SW480 (cell line): ENCODE measurements at regions not wholly inside any gene's neighbourhood (a gene's known extent, or its start where the extent isn't known, plus 50 kb on each side); places are given as distances from the start of the nearest gene placed in this dataset.

Experiments
- DNase-seq: peaks from one replicate; pipeline ENCODE4 v3.0.0-alpha.2; 2016; ENCODE audit warnings: low spot score

- no peak for DNase-seq
These were observed 493.3 kb downstream of the FAT4 start for GRCh38 chr4:125808022-125808421.

GRCh38 chr4:125808570-125808969, 493.8 kb downstream of the FAT4 start:
- no peak for DNase-seq

GRCh38 chr4:125811892-125812291, 497.1 kb downstream of the FAT4 start:
- no peak for DNase-seq

GRCh38 chr4:125826801-125827695, 512.3 kb downstream of the FAT4 start:
- no peak for DNase-seq

GRCh38 chr4:125827696-125828052, 512.9 kb downstream of the FAT4 start:
- no peak for DNase-seq

- no peak for DNase-seq
These were observed 513.6 kb downstream of the FAT4 start for GRCh38 chr4:125828346-125828745.

- no peak for DNase-seq
These were observed 517.4 kb downstream of the FAT4 start for GRCh38 chr4:125832161-125832560.

GRCh38 chr4:125836597-125837195, 521.9 kb downstream of the FAT4 start:
- DNase-seq: no peak

- DNase-seq: no peak
These were observed 522.9 kb downstream of the FAT4 start for GRCh38 chr4:125837493-125838201.

GRCh38 chr4:125838202-125838601, 523.4 kb downstream of the FAT4 start:
- no peak for DNase-seq

- no peak for DNase-seq
These were observed 524.2 kb downstream of the FAT4 start for GRCh38 chr4:125838924-125839323.

- no peak for DNase-seq
These were observed 529.2 kb downstream of the FAT4 start for GRCh38 chr4:125843947-125844346.

GRCh38 chr4:125847518-125847917, 532.8 kb downstream of the FAT4 start:
- DNase-seq: no peak

GRCh38 chr4:125849869-125850268, 535.1 kb downstream of the FAT4 start:
- DNase-seq: no peak

GRCh38 chr4:125891597-125892258, 577.0 kb downstream of the FAT4 start:
- no peak for DNase-seq

- DNase-seq: no peak
These were observed 590.0 kb downstream of the FAT4 start for GRCh38 chr4:125904802-125905201.

- DNase-seq: no peak
These were observed 596.3 kb downstream of the FAT4 start for GRCh38 chr4:125911058-125911457.

GRCh38 chr4:125911481-125911880, 596.7 kb downstream of the FAT4 start:
- no peak for DNase-seq

GRCh38 chr4:125917559-125917958, 602.8 kb downstream of the FAT4 start:
- no peak for DNase-seq

GRCh38 chr4:125928652-125929051, 613.9 kb downstream of the FAT4 start:
- no peak for DNase-seq

- DNase-seq: no peak
These were observed 623.8 kb downstream of the FAT4 start for GRCh38 chr4:125938541-125938940.

GRCh38 chr4:125940426-125940825, 625.7 kb downstream of the FAT4 start:
- no peak for DNase-seq
